Heart left ventricle (tissue), 13 donors: ENCODE measurements at regions not wholly inside any gene's neighbourhood (a gene's known extent, or its start where the extent isn't known, plus 50 kb on each side); places are given as distances from the start of the nearest gene placed in this dataset.

Experiments
- POLR2A ChIP-seq, 2 donors: fragments of 450-650 bp; IDR thresholded peaks; one replicate each; pipeline ENCODE4 v1.6.1; 2017; ENCODE audit warnings: antibody characterized with exemption in 2 of 2, mild to moderate bottlenecking in 2 of 2, moderate library complexity in 2 of 2
- TF ChIP-seq, protein P1 (sequence below), 12 donors: fragments of 200-600 bp; sonication (generic) in 4 of 12; IDR thresholded peaks; one replicate each; pipeline versions ENCODE4 v1.5.0 to v1.8.0; 2018 to 2022; ENCODE audit warnings: antibody characterized with exemption in 12 of 12, mild to moderate bottlenecking in 5 of 12
- donor health status: ischemic (EF 13 %, LVEDD 7.1; RV severe dilation, severe dysfunction).
- donor health status: DM: no; HTN: yes; CAD: no.
- donor health status: DM: no; HTN: no; CAD: no.
- donor health status: ischemic (EF 25% LVEDD 6.9; RV normal size, moderate dysfunction).
- donor health status: ischemic (EF 25% LVEDD 5.7; RV mildly dilated, moderate dysfunction).
- donor health status: ischemic (EF 35%, LVEDD 5.7; RV mildly dilated, moderate dysfunction).
- donor health status: nonischemic (EF 11% LVEDD 7.7; RV severe dilation, severe dysfunction).
- donor health status: DM: yes; HTN: yes; CAD: no.
- donor health status: PGD.
- donor health status: ischemic (EF 29% LVEDD 5.4; RV normal size, mild dysfunction).
- donor health status: nonischemic (EF 23%, LVEDD 6.1; RV moderate dilation, normal function).

GRCh38 chr21:28068455-28069358 lies 924.0 kb downstream of the LTN1 start:
- TF ChIP-seq, protein P1, sequence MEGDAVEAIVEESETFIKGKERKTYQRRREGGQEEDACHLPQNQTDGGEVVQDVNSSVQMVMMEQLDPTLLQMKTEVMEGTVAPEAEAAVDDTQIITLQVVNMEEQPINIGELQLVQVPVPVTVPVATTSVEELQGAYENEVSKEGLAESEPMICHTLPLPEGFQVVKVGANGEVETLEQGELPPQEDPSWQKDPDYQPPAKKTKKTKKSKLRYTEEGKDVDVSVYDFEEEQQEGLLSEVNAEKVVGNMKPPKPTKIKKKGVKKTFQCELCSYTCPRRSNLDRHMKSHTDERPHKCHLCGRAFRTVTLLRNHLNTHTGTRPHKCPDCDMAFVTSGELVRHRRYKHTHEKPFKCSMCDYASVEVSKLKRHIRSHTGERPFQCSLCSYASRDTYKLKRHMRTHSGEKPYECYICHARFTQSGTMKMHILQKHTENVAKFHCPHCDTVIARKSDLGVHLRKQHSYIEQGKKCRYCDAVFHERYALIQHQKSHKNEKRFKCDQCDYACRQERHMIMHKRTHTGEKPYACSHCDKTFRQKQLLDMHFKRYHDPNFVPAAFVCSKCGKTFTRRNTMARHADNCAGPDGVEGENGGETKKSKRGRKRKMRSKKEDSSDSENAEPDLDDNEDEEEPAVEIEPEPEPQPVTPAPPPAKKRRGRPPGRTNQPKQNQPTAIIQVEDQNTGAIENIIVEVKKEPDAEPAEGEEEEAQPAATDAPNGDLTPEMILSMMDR (IDR thresholded peaks at IDR 0.05): no peak
- TF ChIP-seq POLR2A (IDR thresholded peaks at IDR 0.05): no peak
